ENCODE measurements at regions not wholly inside any gene's neighbourhood (a gene's known extent, or its start where the extent isn't known, plus 50 kb on each side); places are given as distances from the start of the nearest gene placed in this dataset.
"Not testable (repeated sequence)": the region's sequence is repeated elsewhere in the genome, so short reads cannot be mapped to it uniquely, and the experiment has no call there.

- no peaks in the 10 kb centered on the region for H3K9me3 ChIP-seq (ENCODE audit: control insufficient read depth, insufficient read depth, low read length)
- H3K4me1 ChIP-seq (ENCODE audit: insufficient read depth, low read length) = no peaks in the 10 kb centered on the region
- no peak overlapping the region for H3K9ac ChIP-seq (ENCODE audit: low read depth, low read length)
- no peaks in the 10 kb centered on the region for H3K36me3 ChIP-seq (ENCODE audit: insufficient read depth, low read length)
Observed at GRCh38 chr4:116598155-116598979, 487.0 kb downstream of the TRAM1L1 start.

GRCh38 chr4:116590648-116591047, 494.7 kb downstream of the TRAM1L1 start:
- no peaks in the 10 kb centered on the region for H3K4me1 ChIP-seq (ENCODE audit: insufficient read depth, low read length)
- no peaks in the 10 kb centered on the region for H3K36me3 ChIP-seq (ENCODE audit: insufficient read depth, low read length)
- no peak overlapping the region for H3K9ac ChIP-seq (ENCODE audit: low read depth, low read length)
- H3K9me3 ChIP-seq (ENCODE audit: control insufficient read depth, insufficient read depth, low read length) = no peaks in the 10 kb centered on the region

- H3K9me3 ChIP-seq (ENCODE audit: control insufficient read depth, insufficient read depth, low read length) = no peaks in the 10 kb centered on the region
- H3K36me3 ChIP-seq (ENCODE audit: insufficient read depth, low read length) = no peaks in the 10 kb centered on the region
- H3K9ac ChIP-seq (ENCODE audit: low read depth, low read length) = no peak overlapping the region
- H3K4me1 ChIP-seq (ENCODE audit: insufficient read depth, low read length) = no peaks in the 10 kb centered on the region
Observed at GRCh38 chr4:116588783-116589182, 496.6 kb downstream of the TRAM1L1 start.

- H3K36me3 ChIP-seq (ENCODE audit: insufficient read depth, low read length) = no peaks in the 10 kb centered on the region
- H3K4me1 ChIP-seq (ENCODE audit: insufficient read depth, low read length) = no peaks in the 10 kb centered on the region
- H3K9ac ChIP-seq (ENCODE audit: low read depth, low read length) = no peak overlapping the region
- H3K9me3 ChIP-seq (ENCODE audit: control insufficient read depth, insufficient read depth, low read length) = no peaks in the 10 kb centered on the region
Observed at GRCh38 chr4:116585246-116585645, 500.1 kb downstream of the TRAM1L1 start.

GRCh38 chr4:116577321-116577720, 508.1 kb downstream of the TRAM1L1 start:
- H3K9me3 ChIP-seq (ENCODE audit: control insufficient read depth, insufficient read depth, low read length) = peaks cover 3% of the 10 kb centered on the region; the same call in 1 of the 2 replicates
- no peak overlapping the region for H3K9ac ChIP-seq (ENCODE audit: low read depth, low read length)
- no peaks in the 10 kb centered on the region for H3K4me1 ChIP-seq (ENCODE audit: insufficient read depth, low read length)
- no peaks in the 10 kb centered on the region for H3K36me3 ChIP-seq (ENCODE audit: insufficient read depth, low read length)

- H3K9me3 ChIP-seq (ENCODE audit: control insufficient read depth, insufficient read depth, low read length) = peaks cover 3% of the 10 kb centered on the region; the same call in 1 of the 2 replicates
- H3K4me1 ChIP-seq (ENCODE audit: insufficient read depth, low read length) = no peaks in the 10 kb centered on the region
- H3K36me3 ChIP-seq (ENCODE audit: insufficient read depth, low read length) = no peaks in the 10 kb centered on the region
- no peak overlapping the region for H3K9ac ChIP-seq (ENCODE audit: low read depth, low read length)
Observed at GRCh38 chr4:116573540-116573939, 511.8 kb downstream of the TRAM1L1 start.

- Histone ChIP-seq H3K4me1 (ENCODE audit: insufficient read depth, low read length) (no peaks in the 10 kb centered on the region), H3K9ac (ENCODE audit: low read depth, low read length) (no peak overlapping the region), H3K9me3 (ENCODE audit: control insufficient read depth, insufficient read depth, low read length) (no peaks in the 10 kb centered on the region), H3K36me3 (ENCODE audit: insufficient read depth, low read length) (no peaks in the 10 kb centered on the region)
Observed at GRCh38 chr4:116561768-116562167, 523.6 kb downstream of the TRAM1L1 start.

GRCh38 chr4:116551806-116552205, 533.6 kb downstream of the TRAM1L1 start:
- Histone ChIP-seq H3K36me3 (ENCODE audit: insufficient read depth, low read length) (no peaks in the 10 kb centered on the region), H3K9ac (ENCODE audit: low read depth, low read length) (no peak overlapping the region), H3K4me1 (ENCODE audit: insufficient read depth, low read length) (no peaks in the 10 kb centered on the region), H3K9me3 (ENCODE audit: control insufficient read depth, insufficient read depth, low read length) (no peaks in the 10 kb centered on the region)

- H3K4me1 ChIP-seq (ENCODE audit: insufficient read depth, low read length) = no peaks in the 10 kb centered on the region
- no peaks in the 10 kb centered on the region for H3K36me3 ChIP-seq (ENCODE audit: insufficient read depth, low read length)
- H3K9me3 ChIP-seq (ENCODE audit: control insufficient read depth, insufficient read depth, low read length) = no peaks in the 10 kb centered on the region
- H3K9ac ChIP-seq (ENCODE audit: low read depth, low read length) = no peak overlapping the region
Observed at GRCh38 chr4:116547632-116548031, 537.7 kb downstream of the TRAM1L1 start.

GRCh38 chr4:116546759-116547158, 538.6 kb downstream of the TRAM1L1 start:
- H3K36me3 ChIP-seq (ENCODE audit: insufficient read depth, low read length) = no peaks in the 10 kb centered on the region
- H3K4me1 ChIP-seq (ENCODE audit: insufficient read depth, low read length) = no peaks in the 10 kb centered on the region
- H3K9me3 ChIP-seq (ENCODE audit: control insufficient read depth, insufficient read depth, low read length) = no peaks in the 10 kb centered on the region
- H3K9ac ChIP-seq (ENCODE audit: low read depth, low read length) = no peak overlapping the region

- H3K4me1 ChIP-seq (ENCODE audit: insufficient read depth, low read length) = no peaks in the 10 kb centered on the region
- no peak overlapping the region for H3K9ac ChIP-seq (ENCODE audit: low read depth, low read length)
- no peaks in the 10 kb centered on the region for H3K36me3 ChIP-seq (ENCODE audit: insufficient read depth, low read length)
- no peaks in the 10 kb centered on the region for H3K9me3 ChIP-seq (ENCODE audit: control insufficient read depth, insufficient read depth, low read length)
Observed at GRCh38 chr4:116544946-116545345, 540.4 kb downstream of the TRAM1L1 start.

- no peak overlapping the region for H3K9ac ChIP-seq (ENCODE audit: low read depth, low read length)
Observed at GRCh38 chr4:116539744-116540143, 545.6 kb downstream of the TRAM1L1 start.

GRCh38 chr4:116537828-116538227, 547.5 kb downstream of the TRAM1L1 start:
- Histone ChIP-seq H3K36me3 (ENCODE audit: insufficient read depth, low read length) (no peaks in the 10 kb centered on the region), H3K9me3 (ENCODE audit: control insufficient read depth, insufficient read depth, low read length) (no peaks in the 10 kb centered on the region), H3K4me1 (ENCODE audit: insufficient read depth, low read length) (no peaks in the 10 kb centered on the region), H3K9ac (ENCODE audit: low read depth, low read length) (no peak overlapping the region)

More at GRCh38 chr4:116539744-116540143, 545.6 kb downstream of the TRAM1L1 start:
- no peaks in the 10 kb centered on the region for H3K36me3 ChIP-seq (ENCODE audit: insufficient read depth, low read length)
- H3K4me1 ChIP-seq (ENCODE audit: insufficient read depth, low read length) = no peaks in the 10 kb centered on the region
- H3K9me3 ChIP-seq (ENCODE audit: control insufficient read depth, insufficient read depth, low read length) = no peaks in the 10 kb centered on the region

GRCh38 chr4:116536024-116536423, 549.4 kb downstream of the TRAM1L1 start:
- not testable (repeated sequence) for H3K4me1 ChIP-seq (ENCODE audit: insufficient read depth, low read length); H3K9me3 ChIP-seq (ENCODE audit: control insufficient read depth, insufficient read depth, low read length); H3K9ac ChIP-seq (ENCODE audit: low read depth, low read length); H3K36me3 ChIP-seq (ENCODE audit: insufficient read depth, low read length)

GRCh38 chr4:116531870-116532269, 553.5 kb downstream of the TRAM1L1 start:
- Histone ChIP-seq H3K9ac (ENCODE audit: low read depth, low read length) (no peak overlapping the region), H3K4me1 (ENCODE audit: insufficient read depth, low read length) (no peaks in the 10 kb centered on the region), H3K9me3 (ENCODE audit: control insufficient read depth, insufficient read depth, low read length) (no peaks in the 10 kb centered on the region), H3K36me3 (ENCODE audit: insufficient read depth, low read length) (no peaks in the 10 kb centered on the region)
